Activated B cell treated with CpG ODN at 0.5 μM for 24 hours (primary cell): ENCODE measurements at regions not wholly inside any gene's neighbourhood (a gene's known extent, or its start where the extent isn't known, plus 50 kb on each side); places are given as distances from the start of the nearest gene placed in this dataset.
"Not testable (repeated sequence)": the region's sequence is repeated elsewhere in the genome, so short reads cannot be mapped to it uniquely, and the experiment has no call there.

ENCODE experiments used
- ATAC-seq: fragments of 200-7000 bp; cut with Tn5 transposase; one replicate; pipeline ENCODE4 v1.10.0; 2021; ENCODE audit warnings: low read depth, mild to moderate bottlenecking, moderate library complexity
- CTCF ChIA-PET: fragments of 350-600 bp; sonication (Branson Sonifier 250); formaldehyde crosslinking; loops from one replicate; lab custom pipeline; 2021; ENCODE audit warnings: antibody characterized with exemption; lab: Charles Lee
- POLR2A ChIA-PET: fragments of 350-600 bp; sonication (Branson Sonifier 250); formaldehyde crosslinking; loops from one replicate; lab custom pipeline; 2021; ENCODE audit warnings: antibody characterized with exemption; lab: Charles Lee
- DNase-seq: peaks from one replicate; pipeline ENCODE4 v3.0.0; 2022
- H3K27ac Mint-ChIP-seq: one replicate; pipeline ENCODE4 v1.8.0; 2020; ENCODE audit warnings: mixed read lengths
- H3K27me3 Mint-ChIP-seq: one replicate; pipeline ENCODE4 v1.8.0; 2021; ENCODE audit warnings: mixed read lengths
- H3K36me3 Mint-ChIP-seq: one replicate; pipeline ENCODE4 v1.8.0; 2021; ENCODE audit warnings: low read depth, mixed read lengths
- H3K4me1 Mint-ChIP-seq: one replicate; pipeline ENCODE4 v1.8.0; 2021; ENCODE audit warnings: mixed read lengths
- H3K4me3 Mint-ChIP-seq: one replicate; pipeline ENCODE4 v1.8.0; 2020; ENCODE audit warnings: mild to moderate bottlenecking, mixed read lengths
- H3K9me3 Mint-ChIP-seq: one replicate; pipeline ENCODE4 v1.8.0; 2020; ENCODE audit warnings: mixed read lengths
- intact Hi-C: fragments of 100-400 bp; cut with micrococcal nuclease; formaldehyde crosslinking; loops from one replicate; pipeline ENCODE4 v1.15.1; 2024
- TF ChIP-seq, protein P1 (sequence below): fragments of 200-600 bp; IDR thresholded peaks from one replicate; pipeline ENCODE4 v1.8.0; 2022; ENCODE audit warnings: antibody characterized with exemption, mild to moderate bottlenecking

DNA sequence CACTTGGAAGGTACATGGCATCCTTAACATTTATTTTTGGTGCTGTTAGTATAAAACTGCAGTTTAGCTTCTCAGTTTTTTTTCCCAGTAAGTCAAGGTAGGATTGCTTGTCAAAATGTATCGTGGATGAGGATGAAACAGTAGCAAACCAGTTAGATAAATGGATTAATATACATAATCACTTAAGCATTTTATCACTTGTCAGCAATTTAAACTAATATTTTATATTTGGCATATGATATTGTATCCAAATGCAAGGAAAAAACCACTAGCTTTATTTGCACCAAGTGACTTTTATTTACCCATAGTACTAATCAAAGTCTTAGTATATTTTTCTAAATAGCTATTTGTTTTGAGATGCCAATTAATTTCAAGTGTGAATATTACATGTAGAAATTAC lies 137.7 kb upstream of the XIRP2 start:
- peaks cover 14% of the 10 kb centered on the region for H3K9me3 Mint-ChIP-seq
- H3K36me3 Mint-ChIP-seq: no peaks in the 10 kb centered on the region
- POLR2A ChIA-PET: no interaction called here
- ATAC-seq: no peak
- intact Hi-C loops: no loop called here
- TF ChIP-seq, protein P1, sequence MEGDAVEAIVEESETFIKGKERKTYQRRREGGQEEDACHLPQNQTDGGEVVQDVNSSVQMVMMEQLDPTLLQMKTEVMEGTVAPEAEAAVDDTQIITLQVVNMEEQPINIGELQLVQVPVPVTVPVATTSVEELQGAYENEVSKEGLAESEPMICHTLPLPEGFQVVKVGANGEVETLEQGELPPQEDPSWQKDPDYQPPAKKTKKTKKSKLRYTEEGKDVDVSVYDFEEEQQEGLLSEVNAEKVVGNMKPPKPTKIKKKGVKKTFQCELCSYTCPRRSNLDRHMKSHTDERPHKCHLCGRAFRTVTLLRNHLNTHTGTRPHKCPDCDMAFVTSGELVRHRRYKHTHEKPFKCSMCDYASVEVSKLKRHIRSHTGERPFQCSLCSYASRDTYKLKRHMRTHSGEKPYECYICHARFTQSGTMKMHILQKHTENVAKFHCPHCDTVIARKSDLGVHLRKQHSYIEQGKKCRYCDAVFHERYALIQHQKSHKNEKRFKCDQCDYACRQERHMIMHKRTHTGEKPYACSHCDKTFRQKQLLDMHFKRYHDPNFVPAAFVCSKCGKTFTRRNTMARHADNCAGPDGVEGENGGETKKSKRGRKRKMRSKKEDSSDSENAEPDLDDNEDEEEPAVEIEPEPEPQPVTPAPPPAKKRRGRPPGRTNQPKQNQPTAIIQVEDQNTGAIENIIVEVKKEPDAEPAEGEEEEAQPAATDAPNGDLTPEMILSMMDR: no peak
- no peaks in the 10 kb centered on the region for H3K27me3 Mint-ChIP-seq
- DNase-seq: no peak
- H3K4me3 Mint-ChIP-seq: no peak overlapping the region
- H3K27ac Mint-ChIP-seq: no peak overlapping the region
- H3K4me1 Mint-ChIP-seq: no peaks in the 10 kb centered on the region
- CTCF ChIA-PET: no interaction called here

DNA sequence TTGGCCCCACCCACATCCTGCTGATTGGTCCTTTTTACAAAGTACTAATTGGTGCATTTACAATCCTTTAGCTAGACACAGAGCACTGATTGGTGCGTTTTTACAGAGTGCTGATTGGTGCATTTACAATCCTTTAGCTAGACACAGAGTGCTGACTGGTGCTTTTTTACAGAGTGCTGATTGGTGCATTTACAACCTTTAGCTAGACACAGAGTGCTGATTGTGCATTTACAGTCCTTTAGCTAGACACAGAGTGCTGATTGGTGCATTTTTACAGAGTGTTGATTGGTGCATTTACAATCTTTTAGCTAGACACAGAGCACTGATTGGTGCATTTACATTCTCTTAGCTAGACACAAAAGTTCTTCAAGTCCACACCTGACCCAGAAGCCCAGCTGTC lies 144.2 kb upstream of the XIRP2 start:
- H3K36me3 Mint-ChIP-seq, POLR2A ChIA-PET: not testable (repeated sequence)
- peaks cover 41% of the 10 kb centered on the region for H3K9me3 Mint-ChIP-seq

DNA sequence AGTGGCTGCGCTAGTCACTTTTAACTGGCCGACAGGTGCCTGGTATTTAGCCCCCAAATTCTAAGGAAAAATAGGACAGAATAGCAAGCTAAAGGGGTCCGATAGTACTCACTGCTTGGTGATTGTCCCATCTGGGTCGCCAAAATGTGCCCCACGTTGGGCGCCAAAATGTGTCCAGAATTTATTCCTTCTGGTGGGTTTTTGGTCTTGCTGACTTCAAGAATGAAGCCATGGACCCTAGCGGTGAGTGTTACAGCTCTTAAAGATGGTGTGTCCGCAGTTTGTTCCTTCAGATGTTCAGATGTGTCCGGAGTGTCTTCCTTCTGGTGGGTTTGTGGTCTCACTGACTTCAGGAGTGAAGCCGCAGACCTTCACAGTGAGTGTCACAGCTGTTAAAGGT lies 144.8 kb upstream of the XIRP2 start:
- ATAC-seq, H3K4me1 Mint-ChIP-seq, POLR2A ChIA-PET, H3K4me3 Mint-ChIP-seq, DNase-seq, H3K36me3 Mint-ChIP-seq, CTCF ChIA-PET, H3K27ac Mint-ChIP-seq, H3K27me3 Mint-ChIP-seq, intact Hi-C loops: not testable (repeated sequence)
- peaks cover 38% of the 10 kb centered on the region for H3K9me3 Mint-ChIP-seq

More for the DNA sequence above, 144.2 kb upstream of the XIRP2 start:
- H3K27me3 Mint-ChIP-seq, H3K27ac Mint-ChIP-seq, ATAC-seq, intact Hi-C loops, H3K4me3 Mint-ChIP-seq, DNase-seq, CTCF ChIA-PET, H3K4me1 Mint-ChIP-seq: not testable (repeated sequence)

DNA sequence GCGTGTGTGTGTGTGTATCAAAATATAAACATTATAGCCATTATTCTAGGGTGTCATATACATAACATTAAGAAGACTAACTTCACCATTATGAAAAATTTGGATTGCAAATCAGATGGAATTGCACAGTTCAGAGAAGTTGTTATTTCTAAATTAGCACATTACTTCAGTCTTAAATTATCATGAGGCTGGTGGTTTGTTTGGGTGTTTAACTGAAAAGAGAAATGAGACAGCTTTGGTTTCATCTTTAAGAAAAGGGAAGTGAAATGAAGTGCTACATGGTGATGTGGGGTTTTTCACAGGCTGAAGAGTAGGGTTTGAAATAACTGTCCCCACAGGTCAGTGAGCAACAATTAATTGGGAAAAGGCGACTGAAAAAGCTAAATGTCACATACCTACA lies 161.2 kb upstream of the XIRP2 start:
- Mint-ChIP-seq H3K4me1 (peaks cover 33% of the 10 kb centered on the region), H3K27ac (peak overlapping the region; percentile 33), H3K36me3 (no peaks in the 10 kb centered on the region), H3K4me3 (peak overlapping the region; percentile 0), H3K27me3 (no peaks in the 10 kb centered on the region), H3K9me3 (peaks cover 5% of the 10 kb centered on the region)
- intact Hi-C loops: no loop called here
- ChIA-PET CTCF (no interaction called here), POLR2A (no interaction called here)
- TF ChIP-seq, protein P1: no peak
- DNase-seq (no peak), ATAC-seq (peak; percentile 87)

DNA sequence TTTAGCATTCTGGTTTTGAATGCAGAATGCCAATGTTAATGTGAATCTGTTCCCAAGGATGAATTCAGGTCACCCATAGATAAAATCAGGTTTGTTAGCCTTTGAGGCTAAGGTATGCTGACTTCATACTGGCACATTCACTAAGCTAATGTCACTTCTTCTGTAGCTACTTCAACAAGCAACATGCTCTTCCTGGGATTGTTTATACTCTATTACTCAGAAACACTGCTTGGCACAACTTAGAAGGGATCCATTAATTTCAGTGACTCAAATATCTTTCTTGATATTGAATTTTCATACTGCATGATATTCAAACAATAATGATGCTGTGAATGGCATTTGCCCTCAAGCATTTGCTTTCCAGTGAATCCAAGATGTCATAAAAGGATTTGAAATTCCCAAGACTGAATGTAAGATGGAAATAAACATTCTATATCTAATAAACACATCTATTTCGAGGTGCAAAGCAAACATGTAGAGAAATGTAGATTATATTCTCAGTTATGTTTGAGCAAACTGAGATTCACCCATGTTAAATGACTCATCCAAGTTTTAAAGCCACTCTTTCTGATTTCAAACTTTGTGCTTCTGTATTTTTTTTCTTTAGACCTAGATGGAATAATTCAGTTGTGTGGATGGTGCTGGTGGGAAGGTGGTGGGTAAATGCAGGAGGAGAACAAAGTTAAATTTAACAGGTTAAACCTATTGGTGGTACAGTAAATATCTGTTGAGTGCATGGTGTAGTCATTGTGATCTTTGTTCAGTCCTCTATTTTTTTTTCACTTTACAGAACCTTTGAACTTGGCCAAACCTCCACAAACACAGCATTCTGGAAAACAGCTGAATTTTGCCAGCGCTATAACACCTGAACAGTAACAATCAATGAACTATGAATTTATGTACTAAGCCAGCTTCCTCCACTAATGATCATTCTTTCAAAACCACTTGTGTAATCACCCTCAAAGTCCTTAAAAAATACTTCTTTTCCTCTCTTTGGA lies 162.1 kb upstream of the XIRP2 start:
- ATAC-seq (no peak), DNase-seq (no peak)
- no peaks in the 10 kb centered on the region for H3K27me3 Mint-ChIP-seq
- TF ChIP-seq, protein P1: no peak
- intact Hi-C loops: no loop called here
- no peaks in the 10 kb centered on the region for H3K36me3 Mint-ChIP-seq
- CTCF ChIA-PET: no interaction called here
- H3K9me3 Mint-ChIP-seq: peaks cover 5% of the 10 kb centered on the region
- H3K4me3 Mint-ChIP-seq: no peak overlapping the region
- H3K27ac Mint-ChIP-seq: peak overlapping the region; percentile 33
- H3K4me1 Mint-ChIP-seq: peaks cover 33% of the 10 kb centered on the region
- POLR2A ChIA-PET: no interaction called here

DNA sequence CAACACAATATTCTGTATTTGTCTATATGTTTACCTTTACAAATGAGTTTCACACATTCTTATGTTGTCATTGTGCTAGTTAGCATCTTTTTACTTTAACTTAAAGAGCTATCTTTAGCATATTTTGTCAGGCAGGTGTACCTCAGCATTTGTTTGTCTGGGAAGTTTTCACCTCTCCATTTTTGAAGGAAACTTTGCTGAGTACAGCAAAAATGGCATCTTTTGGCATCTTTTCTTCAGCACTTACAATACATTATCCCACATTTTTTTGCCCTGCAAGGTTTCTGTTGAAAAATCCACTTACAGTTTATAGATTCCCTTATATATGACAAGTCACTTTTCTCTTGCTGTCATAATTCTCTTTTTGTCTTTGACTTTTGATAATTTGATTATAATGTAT lies 171.3 kb upstream of the XIRP2 start:
- H3K9me3 Mint-ChIP-seq: peaks cover 5% of the 10 kb centered on the region
- no peaks in the 10 kb centered on the region for H3K27me3 Mint-ChIP-seq
- POLR2A ChIA-PET: no interaction called here
- no peak overlapping the region for H3K4me3 Mint-ChIP-seq
- H3K36me3 Mint-ChIP-seq: no peaks in the 10 kb centered on the region
- no peak overlapping the region for H3K27ac Mint-ChIP-seq
- intact Hi-C loops: no loop called here
- DNase-seq: no peak
- TF ChIP-seq, protein P1: no peak
- H3K4me1 Mint-ChIP-seq: no peaks in the 10 kb centered on the region
- CTCF ChIA-PET: no interaction called here
- ATAC-seq: no peak
